Smooth muscle cell (in vitro differentiated cells): ENCODE measurements at regions not wholly inside any gene's neighbourhood (a gene's known extent, or its start where the extent isn't known, plus 50 kb on each side); places are given as distances from the start of the nearest gene placed in this dataset.

Experiments used
- DNase-seq: peaks from one replicate; lab custom pipeline; 2025; ENCODE audit not compliant: unreplicated experiment; lab: John Stamatoyannopoulos, UW
- H2AFZ ChIP-seq: fragments of 200-600 bp; sonication (generic); 2 replicates; pipeline ENCODE4 v1.6.0; 2016; ENCODE audit warnings: antibody characterized with exemption, low read depth, mild to moderate bottlenecking
- H3F3A ChIP-seq: fragments of 200-600 bp; sonication (generic); 2 replicates; pipeline ENCODE4 v1.6.0; 2017; ENCODE audit warnings: antibody characterized with exemption, low read depth
- H3K27ac ChIP-seq: fragments of 200-600 bp; sonication (generic); 2 replicates; pipeline ENCODE4 v1.5.1; 2016; ENCODE audit warnings: low read depth, mild to moderate bottlenecking
- H3K27me3 ChIP-seq: fragments of 200-600 bp; sonication (generic); 2 replicates; pipeline ENCODE4 v1.6.1; 2016; ENCODE audit warnings: low read depth, mild to moderate bottlenecking
- H3K36me3 ChIP-seq: fragments of 200-600 bp; sonication (generic); 2 replicates; pipeline ENCODE4 v1.5.1; 2016; ENCODE audit warnings: low read depth
- H3K4me1 ChIP-seq: fragments of 200-600 bp; sonication (generic); 2 replicates; pipeline ENCODE4 v1.5.1; 2016; ENCODE audit warnings: low read depth
- H3K4me2 ChIP-seq: fragments of 200-600 bp; sonication (generic); 2 replicates; pipeline ENCODE4 v1.6.0; 2016; ENCODE audit warnings: mild to moderate bottlenecking
- H3K4me3 ChIP-seq: fragments of 200-600 bp; sonication (generic); 2 replicates; pipeline ENCODE4 v1.5.1; 2016; ENCODE audit warnings: mild to moderate bottlenecking
- H3K79me2 ChIP-seq: fragments of 200-600 bp; sonication (generic); 2 replicates; pipeline ENCODE4 v1.6.0; 2016; ENCODE audit warnings: low read depth, mild to moderate bottlenecking
- H3K9ac ChIP-seq: fragments of 200-600 bp; sonication (generic); 2 replicates; pipeline ENCODE4 v1.6.0; 2016; ENCODE audit warnings: low read depth
- H3K9me3 ChIP-seq: fragments of 200-600 bp; sonication (generic); replicated peaks from 2 replicates; pipeline ENCODE4 v1.5.1; 2016; ENCODE audit warnings: low read depth
- H4K20me1 ChIP-seq: fragments of 200-600 bp; sonication (generic); 2 replicates; pipeline ENCODE4 v1.6.0; 2016; ENCODE audit warnings: low read depth
- CTCF ChIP-seq: fragments of 200-600 bp; sonication (generic); IDR thresholded peaks from 2 replicates; pipeline ENCODE4 v1.5.1; 2017; ENCODE audit warnings: borderline replicate concordance, mild to moderate bottlenecking, antibody characterized with exemption; ENCODE audit not compliant: insufficient read depth, poor library complexity, severe bottlenecking
- WGBS: methylation state at CpG from one replicate; pipeline ENCODE4 v1.1.7; 2016; ENCODE audit warnings: low lambda C conversion rate; 5-methylcytosine and 5-hydroxymethylcytosine counted together

- H3F3A ChIP-seq: no peaks in the 10 kb centered on the region
- no peak overlapping the region for H3K4me3 ChIP-seq
- 87% methylated on average over 1 of the region's 1 CpG for WGBS
- no peak overlapping the region for H3K9ac ChIP-seq
- TF ChIP-seq CTCF: no peak
- no peak overlapping the region for H3K4me2 ChIP-seq
- H3K9me3 ChIP-seq: no peaks in the 10 kb centered on the region
- H3K27me3 ChIP-seq: no peaks in the 10 kb centered on the region
- H3K4me1 ChIP-seq: no peaks in the 10 kb centered on the region
- H4K20me1 ChIP-seq: no peaks in the 10 kb centered on the region
- H2AFZ ChIP-seq: no peak overlapping the region
- H3K79me2 ChIP-seq: no peaks in the 10 kb centered on the region
- no peak overlapping the region for H3K27ac ChIP-seq
- no peaks in the 10 kb centered on the region for H3K36me3 ChIP-seq
- no peak for DNase-seq
Measured at GRCh38 chr7:115379321-115379720, 457.4 kb downstream of the MDFIC start.

- H3F3A ChIP-seq: no peaks in the 10 kb centered on the region
- H3K36me3 ChIP-seq: no peaks in the 10 kb centered on the region
- H3K4me2 ChIP-seq: no peak overlapping the region
- no peak for TF ChIP-seq CTCF
- no peaks in the 10 kb centered on the region for H3K79me2 ChIP-seq
- H3K27ac ChIP-seq: no peak overlapping the region
- no peaks in the 10 kb centered on the region for H3K9me3 ChIP-seq
- no peak for DNase-seq
- no peaks in the 10 kb centered on the region for H3K27me3 ChIP-seq
- H3K9ac ChIP-seq: no peak overlapping the region
- no peaks in the 10 kb centered on the region for H3K4me1 ChIP-seq
- H3K4me3 ChIP-seq: no peak overlapping the region
- no peak overlapping the region for H2AFZ ChIP-seq
- H4K20me1 ChIP-seq: no peaks in the 10 kb centered on the region
Measured at GRCh38 chr7:115368998-115369397, 447.1 kb downstream of the MDFIC start.

- DNase-seq: no peak
Measured at GRCh38 chr7:115363916-115364315, 442.0 kb downstream of the MDFIC start.

GRCh38 chr7:115359955-115360354, 438.1 kb downstream of the MDFIC start:
- no peaks in the 10 kb centered on the region for H4K20me1 ChIP-seq
- H3K4me1 ChIP-seq: no peaks in the 10 kb centered on the region
- no peak overlapping the region for H3K4me2 ChIP-seq
- H2AFZ ChIP-seq: peak overlapping the region; percentile 41
- DNase-seq: no peak
- TF ChIP-seq CTCF: no peak
- no peak overlapping the region for H3K27ac ChIP-seq
- H3K36me3 ChIP-seq: no peaks in the 10 kb centered on the region
- no peaks in the 10 kb centered on the region for H3F3A ChIP-seq
- no peaks in the 10 kb centered on the region for H3K27me3 ChIP-seq
- H3K9ac ChIP-seq: no peak overlapping the region
- no peaks in the 10 kb centered on the region for H3K9me3 ChIP-seq
- H3K79me2 ChIP-seq: no peaks in the 10 kb centered on the region
- no peak overlapping the region for H3K4me3 ChIP-seq

More at GRCh38 chr7:115363916-115364315, 442.0 kb downstream of the MDFIC start:
- TF ChIP-seq CTCF: no peak
- H3K4me3 ChIP-seq: no peak overlapping the region
- H3K9me3 ChIP-seq: no peaks in the 10 kb centered on the region
- H3K36me3 ChIP-seq: no peaks in the 10 kb centered on the region
- 94% methylated on average over 2 of the region's 2 CpGs for WGBS
- no peaks in the 10 kb centered on the region for H4K20me1 ChIP-seq
- no peaks in the 10 kb centered on the region for H3K4me1 ChIP-seq
- no peak overlapping the region for H2AFZ ChIP-seq
- no peak overlapping the region for H3K4me2 ChIP-seq
- no peaks in the 10 kb centered on the region for H3F3A ChIP-seq
- H3K79me2 ChIP-seq: no peaks in the 10 kb centered on the region
- H3K27ac ChIP-seq: no peak overlapping the region
- H3K9ac ChIP-seq: no peak overlapping the region
- no peaks in the 10 kb centered on the region for H3K27me3 ChIP-seq
